GM18511 (cell line): ENCODE measurements at regions not wholly inside any gene's neighbourhood (a gene's known extent, or its start where the extent isn't known, plus 50 kb on each side); places are given as distances from the start of the nearest gene placed in this dataset.
"Not testable (repeated sequence)": the region's sequence is repeated elsewhere in the genome, so short reads cannot be mapped to it uniquely, and the experiment has no call there.

Experiments
- ATAC-seq: cut with Tn5 transposase; IDR thresholded peaks from one replicate; pipeline ENCODE4 v1.9.1; 2021; ENCODE audit warnings: mild to moderate bottlenecking, moderate library complexity; ENCODE audit not compliant: unreplicated experiment

DNA sequence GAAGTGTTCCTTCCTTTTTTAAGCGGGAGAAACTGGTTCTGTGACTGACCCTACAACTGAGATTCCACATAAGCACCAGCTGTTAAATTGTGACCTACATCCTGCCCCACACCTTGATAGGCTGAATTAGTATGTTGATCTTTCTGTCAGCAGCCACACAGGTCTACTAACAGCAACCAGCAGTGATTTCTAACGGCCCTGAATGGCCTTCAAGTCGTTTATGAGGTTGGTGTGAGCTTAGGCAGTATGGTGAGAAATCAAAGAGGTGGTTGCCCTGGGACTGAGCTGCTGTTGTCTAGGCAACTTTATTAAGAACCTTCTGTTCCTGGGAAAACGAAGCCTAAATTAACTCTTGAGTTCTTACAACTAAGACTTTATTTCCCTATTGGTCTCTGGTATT is 197.2 kb upstream of the FSHR start:
- no peak for ATAC-seq

DNA sequence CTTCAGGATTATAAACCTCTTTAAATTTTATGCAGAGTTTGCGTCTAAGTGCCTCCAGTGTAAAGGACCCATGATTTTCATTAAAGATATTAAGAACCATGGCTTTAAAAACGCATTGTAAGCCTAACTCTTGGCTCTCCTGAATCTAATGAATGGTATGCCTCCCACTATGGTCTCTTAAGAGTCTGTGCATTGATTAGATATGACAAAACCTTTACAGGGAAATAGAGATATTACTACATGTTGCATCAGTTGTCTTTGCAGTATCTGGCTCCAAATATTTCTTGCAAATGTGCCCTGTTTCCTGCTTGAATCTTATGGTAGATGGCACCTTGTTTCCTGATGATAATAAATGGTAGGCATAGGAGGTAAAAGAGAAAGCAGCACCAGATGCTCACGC is 189.3 kb upstream of the FSHR start:
- no peak for ATAC-seq

DNA sequence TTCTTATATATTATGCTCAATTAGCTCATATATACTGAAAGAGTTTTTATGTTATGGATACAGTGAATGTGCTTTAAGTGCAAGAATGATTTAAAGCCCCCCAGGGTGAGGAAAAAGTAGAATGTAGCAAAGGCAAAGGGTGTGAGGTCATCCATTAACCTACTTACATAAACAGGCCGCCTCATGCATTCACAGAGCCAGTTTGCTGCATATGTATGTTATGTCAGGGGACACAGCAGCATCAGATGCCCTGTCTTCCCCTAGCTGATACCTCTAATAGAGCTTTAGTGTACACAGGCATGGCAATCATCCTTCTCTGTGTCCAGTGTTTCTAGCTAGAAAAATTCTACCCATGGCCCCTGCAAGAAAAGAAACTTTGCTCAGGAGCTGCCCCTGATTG is 187.8 kb upstream of the FSHR start:
- no peak for ATAC-seq

DNA sequence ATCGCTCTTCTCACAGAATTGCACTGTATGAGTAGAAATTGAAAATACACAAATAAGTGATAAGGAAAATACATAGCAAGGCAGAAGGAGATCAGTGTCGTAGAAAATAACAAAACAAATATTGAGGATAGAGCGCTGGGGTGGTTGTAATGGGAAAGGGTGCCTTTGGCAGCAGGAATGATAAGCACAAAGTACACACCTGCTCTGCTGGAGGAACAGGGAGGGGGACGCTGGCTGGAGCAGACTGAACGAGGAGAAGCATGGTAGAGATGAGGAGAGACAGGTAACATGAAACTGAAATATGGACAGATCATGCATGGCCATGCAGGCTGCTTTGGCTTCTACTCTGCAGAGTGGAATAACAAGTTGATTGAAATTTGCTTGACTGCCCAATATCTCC is 181.2 kb upstream of the FSHR start:
- no peak for ATAC-seq

DNA sequence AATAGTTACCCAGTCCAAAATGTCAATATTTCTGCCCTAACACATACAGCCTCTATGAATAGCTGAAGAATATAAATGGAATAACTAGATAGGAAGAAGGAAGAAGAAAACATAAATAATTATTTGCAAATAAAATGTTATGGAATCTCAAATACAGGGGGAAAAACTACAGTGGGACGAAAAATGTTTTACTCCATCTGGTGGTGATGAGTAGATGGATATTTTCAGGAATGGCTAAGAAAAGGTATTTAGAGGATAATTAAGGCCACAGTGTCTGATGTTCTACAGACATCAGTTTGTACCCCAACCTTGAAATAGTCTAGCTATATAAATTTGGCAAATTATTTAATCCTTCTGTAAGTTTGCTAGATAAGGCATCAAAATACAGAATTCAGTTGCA is 178.1 kb upstream of the FSHR start:
- no peak for ATAC-seq

GRCh38 chr2:49318531-49318930 is 164.2 kb upstream of the FSHR start:
- no peak for ATAC-seq

GRCh38 chr2:49309461-49309860 is 155.1 kb upstream of the FSHR start:
- ATAC-seq = no peak

DNA sequence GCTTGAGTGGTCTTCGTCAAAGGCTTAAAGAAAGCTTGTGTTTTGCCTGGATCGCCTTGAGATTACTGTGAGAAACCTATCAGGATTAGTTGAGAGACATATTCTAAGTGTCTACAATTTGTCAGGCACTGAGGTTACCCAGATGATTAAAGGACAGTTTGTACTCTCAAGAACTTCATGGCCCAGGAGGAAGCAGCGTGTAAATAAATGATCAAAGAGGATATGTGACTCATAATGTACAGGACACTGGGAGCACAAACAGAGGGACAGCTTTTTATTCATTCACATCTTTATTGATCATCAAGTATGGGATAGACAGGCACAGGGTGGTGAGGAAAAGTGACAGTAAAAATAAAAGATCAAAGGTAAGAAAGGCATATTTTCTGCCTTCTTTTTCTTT is 152.6 kb upstream of the FSHR start:
- no peak for ATAC-seq

- ATAC-seq = not testable (repeated sequence)
These were observed 144.4 kb upstream of the FSHR start for GRCh38 chr2:49298693-49299092.

- no peak for ATAC-seq
These were observed 143.9 kb upstream of the FSHR start for GRCh38 chr2:49298230-49298629.

GRCh38 chr2:49296107-49296867 is 142.0 kb upstream of the FSHR start:
- no peak for ATAC-seq

DNA sequence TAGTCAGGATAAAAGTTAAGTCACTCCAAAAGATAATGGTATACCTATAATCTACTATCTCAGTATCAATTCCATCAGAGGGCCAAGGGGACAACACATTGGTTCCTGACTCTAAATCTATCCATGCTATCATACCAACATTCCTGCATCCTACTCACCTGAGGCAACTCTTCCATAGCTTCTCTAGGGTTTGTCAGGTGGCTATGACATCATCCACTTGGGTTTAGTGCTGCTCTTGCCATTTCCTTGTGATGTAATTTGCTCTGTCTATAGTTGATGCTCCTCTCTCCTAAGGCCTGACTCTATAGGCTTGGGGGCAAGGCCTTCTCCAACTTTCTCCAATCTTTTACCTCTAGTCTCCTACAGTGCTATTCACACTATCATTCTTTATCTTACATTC is 139.9 kb upstream of the FSHR start:
- ATAC-seq = no peak

DNA sequence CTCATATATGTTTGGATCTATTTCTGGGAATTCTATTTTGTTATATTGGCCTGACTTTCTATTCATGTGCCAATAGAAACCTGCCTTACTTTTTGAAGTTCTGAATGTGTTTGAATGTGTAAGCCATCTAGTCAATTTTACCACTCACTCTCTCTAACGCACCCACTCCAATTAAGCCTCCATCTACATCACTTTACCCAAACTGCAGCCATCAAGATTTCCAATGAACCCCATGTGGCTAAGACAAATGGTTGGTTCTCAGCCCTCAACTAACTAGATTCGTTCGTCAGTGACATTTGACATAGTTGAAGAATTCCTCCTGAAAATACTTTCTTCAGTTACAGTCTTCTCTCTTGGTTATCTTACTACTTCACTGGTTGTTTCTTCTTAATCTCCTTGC is 137.3 kb upstream of the FSHR start:
- ATAC-seq = no peak

DNA sequence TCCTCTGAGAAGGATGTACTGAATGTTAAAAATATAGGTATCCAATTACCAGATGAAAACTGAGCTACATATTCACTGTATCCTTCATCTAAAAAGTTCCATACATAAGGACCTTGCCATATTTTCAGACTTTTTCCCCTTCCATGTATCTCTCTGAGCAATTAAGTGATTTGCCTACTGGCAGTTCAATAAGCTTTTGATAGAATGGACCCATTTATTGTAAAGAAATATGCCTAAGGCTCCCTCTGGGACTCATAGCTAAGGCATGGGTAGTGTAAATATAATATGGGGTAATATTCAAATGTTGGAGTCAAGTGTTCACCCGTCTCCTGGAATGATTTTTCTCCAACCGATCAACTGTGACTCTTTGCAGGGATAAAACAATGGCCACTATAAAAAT is 135.4 kb upstream of the FSHR start:
- ATAC-seq = no peak

GRCh38 chr2:49288902-49289700 is 134.8 kb upstream of the FSHR start:
- no peak for ATAC-seq

DNA sequence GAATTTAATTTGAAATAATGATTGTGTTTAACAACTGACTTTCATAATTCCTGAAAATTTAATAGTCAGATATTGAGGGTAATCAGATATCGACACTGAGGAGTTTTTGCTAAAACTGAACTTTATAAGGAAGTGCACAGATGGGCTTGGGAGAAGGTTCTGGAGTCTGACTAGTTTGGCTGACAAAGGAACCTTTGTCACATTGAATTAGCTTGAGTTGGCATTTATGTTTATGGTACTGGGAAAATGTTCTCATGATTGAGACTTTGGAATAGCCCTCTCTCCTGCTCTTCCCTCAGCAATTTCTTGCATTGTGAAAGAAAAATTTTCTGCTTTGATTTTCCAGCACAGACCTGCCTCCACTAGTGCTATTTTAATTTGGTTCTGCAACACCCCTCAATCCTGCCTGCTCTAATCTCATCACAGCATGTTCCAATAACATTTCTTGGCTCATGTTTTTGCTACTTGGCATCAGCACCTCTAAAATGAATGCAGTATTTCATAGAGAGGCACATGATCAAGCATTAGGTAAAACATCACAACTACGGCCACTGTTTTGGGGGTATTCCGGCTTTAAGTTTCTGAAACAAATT is 133.9 kb upstream of the FSHR start:
- ATAC-seq = no peak

DNA sequence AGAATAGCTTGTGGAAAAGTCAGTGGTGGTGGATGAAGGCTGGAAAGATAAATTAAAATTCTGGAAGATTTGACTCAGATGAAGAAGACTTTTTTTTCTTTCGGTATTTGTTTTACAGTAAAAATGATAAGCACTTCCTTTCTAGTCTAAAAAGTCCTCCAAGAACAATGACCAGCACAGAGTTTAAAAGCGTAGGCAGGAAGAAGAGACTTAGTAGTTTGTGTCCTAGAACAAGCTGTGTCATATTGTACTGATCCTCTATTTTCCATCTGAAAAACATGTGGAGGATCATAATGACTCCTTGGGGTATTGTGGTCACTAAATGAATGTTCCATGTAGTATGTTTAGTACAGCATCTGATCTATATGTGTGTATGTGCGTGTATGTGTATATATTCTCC is 132.4 kb upstream of the FSHR start:
- ATAC-seq = no peak

GRCh38 chr2:49286045-49286444 is 131.7 kb upstream of the FSHR start:
- no peak for ATAC-seq

DNA sequence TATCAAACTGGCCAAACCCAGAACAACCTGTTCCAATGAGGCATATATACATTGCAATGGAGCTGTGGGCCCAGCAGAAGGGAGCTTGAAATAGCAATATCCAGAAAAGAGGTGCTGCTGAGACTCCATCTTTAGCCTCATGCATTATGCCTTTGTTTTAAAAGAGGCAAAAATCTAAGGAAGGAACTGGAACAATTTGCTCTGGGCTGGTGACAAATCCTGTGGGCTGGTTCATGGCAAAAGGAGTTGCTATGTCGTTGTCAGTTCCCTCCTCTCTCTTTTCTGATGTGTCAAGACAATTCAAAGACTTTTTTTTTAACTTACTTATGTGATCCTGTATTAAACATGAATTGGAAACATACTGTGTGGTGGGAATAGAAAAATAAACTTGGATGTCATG is 124.2 kb upstream of the FSHR start:
- ATAC-seq = no peak

DNA sequence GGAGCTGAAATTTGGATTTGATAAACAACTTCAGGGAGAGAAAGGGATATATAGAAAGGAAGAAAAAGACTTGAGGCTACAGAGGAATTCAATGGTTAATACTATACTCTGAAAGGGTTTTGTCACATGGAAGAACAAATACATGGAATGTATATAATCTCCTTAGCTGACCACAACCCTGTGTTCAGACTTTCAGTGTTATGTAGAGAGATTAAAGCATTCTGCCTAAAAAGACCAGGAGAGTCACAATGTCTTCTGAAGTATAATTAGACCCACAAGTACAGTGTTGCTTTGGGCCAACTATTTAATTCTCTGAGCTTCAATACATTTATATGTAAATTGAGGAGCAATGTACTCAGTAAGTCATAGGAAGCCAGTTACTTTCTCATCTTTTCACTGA is 123.8 kb upstream of the FSHR start:
- ATAC-seq = no peak

GRCh38 chr2:49271060-49271606 is 116.8 kb upstream of the FSHR start:
- no peak for ATAC-seq

DNA sequence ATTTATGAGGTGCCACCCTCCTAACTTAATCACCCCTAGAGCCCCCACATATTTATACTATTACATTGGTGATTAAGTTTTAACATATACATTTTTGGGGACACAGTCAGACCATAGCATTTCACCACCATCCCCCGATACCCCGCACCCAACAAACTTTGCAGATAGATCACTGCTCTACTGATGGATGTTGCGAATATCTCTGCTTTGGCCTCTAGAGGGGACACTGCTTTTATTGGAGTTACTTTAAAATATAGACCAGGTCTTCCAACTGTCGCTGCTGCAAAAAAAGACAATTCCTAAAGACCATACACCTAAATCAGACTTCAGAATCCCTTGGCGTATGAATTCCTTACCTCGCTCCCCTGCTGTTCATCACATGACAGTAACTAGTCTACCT is 115.8 kb upstream of the FSHR start:
- no peak for ATAC-seq
